ENCODE measurements at regions not wholly inside any gene's neighbourhood (a gene's known extent, or its start where the extent isn't known, plus 50 kb on each side); places are given as distances from the start of the nearest gene placed in this dataset.
"Not testable (repeated sequence)": the region's sequence is repeated elsewhere in the genome, so short reads cannot be mapped to it uniquely, and the experiment has no call there.

DNA sequence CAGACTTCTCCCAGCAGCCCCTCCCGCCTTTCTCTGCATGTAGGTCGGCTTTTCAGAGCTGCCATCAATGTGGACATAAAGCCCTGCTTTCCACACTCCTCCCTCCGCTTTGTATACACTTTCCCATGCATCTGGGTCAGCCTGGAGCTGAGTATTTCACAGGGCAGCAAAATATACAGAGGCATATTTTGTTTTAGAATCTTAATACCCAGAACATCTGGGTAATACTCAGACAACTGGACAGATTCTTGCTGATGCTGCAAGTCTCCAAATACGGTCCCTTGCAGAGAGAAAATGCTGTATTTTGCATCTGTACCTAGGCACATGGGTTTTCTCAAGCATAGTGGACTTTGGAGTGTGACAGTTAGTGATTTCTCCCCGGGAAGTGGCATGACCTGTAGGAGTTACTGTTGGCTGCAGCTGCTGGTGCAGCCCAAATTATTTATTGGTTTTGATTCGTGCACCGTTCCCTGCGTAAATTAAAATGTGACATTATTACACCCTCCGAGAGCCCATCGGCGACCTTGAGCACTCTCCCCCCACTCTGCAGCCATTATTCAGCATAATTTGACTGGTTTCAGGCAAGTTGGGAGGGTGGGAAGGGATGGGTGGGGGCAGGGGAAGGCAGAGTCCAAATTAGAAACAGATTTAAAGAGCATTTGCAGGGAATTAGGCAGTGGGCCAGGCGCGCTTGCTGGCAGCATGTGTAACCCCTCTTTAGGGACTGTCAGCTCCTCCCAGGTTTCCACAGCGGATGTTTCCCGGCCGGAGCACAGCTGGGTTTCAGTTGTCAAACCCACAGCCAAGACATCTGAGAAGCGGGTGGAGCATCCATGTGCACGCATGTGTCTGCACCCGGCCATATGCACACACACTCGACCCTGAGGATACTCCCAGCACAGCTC, 100.8 kb downstream of the CPN2 start:
- peak; percentile 27 for DNase-seq

DNA sequence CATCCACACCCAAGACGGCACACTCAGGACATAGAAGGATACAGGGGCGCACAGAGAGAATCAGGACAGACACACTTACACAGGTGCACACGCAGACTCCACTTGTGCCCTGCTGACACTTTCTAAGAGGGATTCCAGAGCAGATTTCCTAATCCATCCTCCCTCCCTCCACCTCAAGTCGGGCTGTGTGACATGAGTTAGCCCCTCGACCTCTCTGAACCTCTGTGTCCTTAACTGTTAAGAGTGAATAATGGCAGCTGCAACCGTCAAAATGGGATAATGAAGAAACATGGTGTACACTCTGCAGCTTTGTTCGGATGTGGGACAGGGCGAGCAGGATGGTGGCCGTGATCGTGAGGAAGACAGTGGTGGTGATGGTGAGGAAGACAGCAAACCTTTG, 100.1 kb downstream of the CPN2 start:
- no peak for DNase-seq

DNA sequence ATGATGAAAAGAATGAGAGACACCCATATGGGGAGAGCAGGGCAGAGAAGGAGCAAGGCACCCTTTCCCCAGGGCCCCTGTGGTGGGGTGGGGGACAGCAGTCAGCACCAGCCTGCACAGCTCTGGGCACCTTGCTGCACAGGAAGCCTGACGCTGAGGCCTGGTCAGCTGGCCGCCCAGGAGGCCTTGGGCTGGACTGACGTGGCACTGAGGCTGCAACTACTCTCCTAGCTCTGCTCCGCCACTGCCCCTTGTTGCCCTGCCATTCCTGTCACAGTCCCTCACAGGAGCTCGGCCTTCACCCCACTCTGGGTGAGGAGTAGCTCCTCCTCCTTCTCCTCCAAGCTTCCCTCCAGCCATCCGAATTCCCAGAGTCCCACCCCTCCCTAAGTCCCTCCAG, 99.7 kb downstream of the CPN2 start:
- DNase-seq: no peak

DNA sequence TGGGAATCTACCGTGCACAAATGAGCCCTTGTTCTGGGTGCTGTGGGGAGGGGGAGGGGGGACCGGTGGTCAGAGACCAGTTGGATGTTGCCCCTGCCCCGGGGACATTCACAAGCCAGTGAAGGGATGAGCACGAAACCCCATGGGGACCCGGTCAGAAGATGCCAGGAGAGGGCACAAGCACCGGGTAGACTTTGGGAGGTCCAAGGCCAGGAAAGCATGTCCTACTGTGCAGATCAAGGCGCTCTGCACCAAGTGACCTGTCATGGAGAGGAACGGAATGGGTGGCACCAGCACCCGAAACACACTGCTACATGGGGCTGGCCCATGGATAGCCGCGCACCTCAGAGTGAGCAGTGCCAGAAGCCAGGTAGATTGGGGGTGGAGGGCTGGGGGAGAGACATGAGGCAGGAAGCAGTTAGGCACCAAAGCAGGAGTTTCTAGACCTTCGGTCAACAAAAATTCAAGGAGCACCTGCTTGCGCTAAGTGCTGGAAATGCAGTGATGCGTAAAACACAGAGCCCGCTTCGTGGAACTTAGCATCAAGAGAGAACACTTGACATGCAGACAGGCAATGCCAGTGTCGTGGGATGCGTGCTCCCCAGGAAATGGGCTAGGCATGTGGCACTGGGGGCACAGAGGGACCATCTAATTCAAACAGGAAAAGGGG, 99.1 kb downstream of the CPN2 start:
- no peak for DNase-seq

DNA sequence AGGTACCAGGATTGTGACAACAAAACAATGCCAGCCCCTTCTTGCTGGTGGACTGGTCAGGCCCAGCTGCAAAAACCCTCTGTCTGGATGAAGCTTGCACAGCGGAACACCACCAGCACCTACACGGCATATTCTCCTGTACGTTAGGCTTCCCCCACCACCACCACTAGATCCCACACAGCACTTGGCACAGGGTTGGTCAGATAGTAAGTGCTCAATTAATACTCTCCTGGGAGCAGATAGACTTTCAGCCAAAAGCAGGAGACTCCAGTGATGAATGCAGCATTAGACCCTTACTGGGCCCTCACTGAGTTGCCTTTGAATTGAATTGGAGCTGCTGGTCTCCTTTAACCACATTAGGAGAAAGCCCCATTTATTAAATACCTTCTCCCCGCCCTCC, 97.9 kb downstream of the CPN2 start:
- no peak for DNase-seq

DNA sequence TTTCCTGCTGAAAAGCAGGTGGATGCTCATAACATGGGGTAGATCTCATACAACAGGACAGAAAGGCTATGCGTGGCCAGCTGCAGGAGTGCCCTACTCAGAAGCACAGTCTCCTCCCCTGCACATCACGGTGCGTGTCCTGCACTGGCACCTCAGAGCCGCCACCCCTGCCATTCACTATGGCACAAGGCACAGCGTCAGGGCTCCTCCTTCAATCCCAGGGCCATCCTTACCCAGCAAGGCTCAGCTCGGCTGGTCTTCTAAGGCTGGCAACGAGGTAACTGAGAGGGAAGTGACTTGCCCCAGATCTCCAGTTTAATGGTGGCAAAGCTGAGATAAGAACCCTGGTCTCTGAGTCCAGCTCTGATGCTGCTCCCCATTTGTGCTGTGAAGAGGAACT, 97.1 kb downstream of the CPN2 start:
- DNase-seq: no peak

DNA sequence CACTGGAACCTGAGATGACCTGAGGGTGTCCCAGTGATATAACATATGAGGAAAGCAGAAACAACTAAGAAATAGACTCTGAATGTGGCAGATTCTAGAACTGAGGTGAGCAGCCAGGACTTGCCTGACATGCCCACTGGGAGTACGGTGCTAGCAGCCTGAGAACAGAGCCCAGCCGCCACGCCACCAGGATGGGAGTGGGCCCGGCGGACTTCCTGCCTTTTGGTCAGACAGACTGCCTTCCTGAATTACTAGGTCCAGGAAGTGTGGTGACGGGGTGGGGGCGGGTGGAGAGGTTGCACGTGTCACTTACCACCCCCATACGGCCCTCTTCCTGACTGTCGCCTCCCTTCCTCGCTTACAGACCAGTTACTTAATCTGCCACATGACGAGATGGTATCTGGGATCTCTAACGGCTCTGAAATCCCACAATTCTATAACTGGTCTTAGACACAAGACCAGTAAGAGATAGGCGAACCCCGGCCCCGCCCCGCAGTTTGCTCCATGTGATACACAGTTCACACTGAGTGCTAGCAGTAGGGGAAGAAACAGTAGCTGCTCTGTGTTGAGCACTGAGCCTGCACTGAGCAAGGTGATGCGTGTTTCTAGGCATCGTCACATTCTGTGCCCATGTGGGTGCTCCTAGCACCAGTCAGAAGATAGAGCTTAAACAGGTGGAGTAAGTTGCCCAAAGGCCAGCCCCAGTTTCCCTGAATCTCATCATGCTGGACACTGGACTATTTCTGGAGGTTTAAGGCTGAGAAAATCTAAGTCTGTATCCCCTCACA, 95.7 kb downstream of the CPN2 start:
- no peak for DNase-seq

DNA sequence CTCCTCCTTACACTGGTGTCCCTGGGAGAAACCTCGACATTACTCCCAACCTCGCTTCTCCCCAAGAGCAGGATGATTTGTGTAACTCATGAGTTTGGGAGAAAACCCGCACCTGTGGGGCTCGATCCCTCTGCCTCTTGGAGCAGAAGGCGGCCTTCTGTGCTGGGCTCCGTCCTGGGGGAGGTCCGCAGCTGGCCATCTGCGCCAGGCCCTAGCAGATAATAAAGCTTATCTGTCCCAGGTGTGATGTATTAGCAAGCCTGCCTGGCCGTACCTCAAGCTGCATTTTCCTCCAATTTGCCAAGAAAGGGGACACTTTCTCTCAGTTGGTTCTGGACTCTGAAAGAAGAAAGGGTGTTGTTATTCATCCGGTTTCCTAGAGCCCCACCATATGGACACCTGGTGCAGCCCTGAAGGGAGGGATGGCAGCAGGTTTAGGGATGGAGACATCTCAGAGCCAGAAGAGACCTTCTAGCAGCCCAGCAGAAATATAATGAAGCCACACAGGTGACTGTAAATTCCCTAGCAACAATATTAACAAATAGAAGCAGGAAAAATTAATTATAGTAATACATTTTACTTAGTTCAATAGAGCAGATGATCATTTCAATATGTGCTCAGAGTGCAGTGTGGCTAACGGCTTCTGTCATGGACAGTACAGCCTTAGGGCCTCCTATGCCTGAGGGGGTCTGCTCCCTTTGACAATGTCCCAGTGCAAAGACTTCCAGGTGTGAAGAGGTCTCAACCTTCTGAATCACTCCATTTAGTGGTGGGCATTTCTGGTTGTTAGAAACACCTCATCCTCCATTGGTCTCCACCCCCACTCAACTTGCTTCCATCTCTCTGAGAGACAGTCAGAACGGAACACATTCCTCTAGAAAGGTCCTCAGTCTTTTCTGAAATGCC, 94.8 kb downstream of the CPN2 start:
- DNase-seq: no peak

DNA sequence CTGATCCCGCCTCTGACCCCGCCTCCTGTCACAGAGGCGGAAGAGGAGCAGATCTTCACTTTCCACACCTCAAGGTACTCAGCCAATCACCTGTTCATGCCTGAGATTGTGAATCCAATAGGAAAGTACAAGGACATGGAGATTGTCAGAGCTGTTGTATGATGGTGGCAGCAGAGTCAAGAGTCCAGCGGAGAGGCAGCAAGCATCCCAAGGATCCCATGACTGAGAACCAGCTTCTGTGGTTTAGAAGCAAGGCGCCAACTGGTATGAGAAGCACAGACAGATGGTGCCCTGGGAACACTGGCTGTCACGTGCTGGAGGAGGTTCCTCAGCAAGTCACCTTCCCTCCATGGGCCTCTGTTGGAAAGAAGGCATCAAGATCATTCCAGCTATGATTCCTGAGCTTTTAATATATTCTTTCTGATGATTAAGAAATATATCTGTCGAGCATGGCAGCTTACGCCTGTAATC, 93.9 kb downstream of the CPN2 start:
- no peak for DNase-seq

DNA sequence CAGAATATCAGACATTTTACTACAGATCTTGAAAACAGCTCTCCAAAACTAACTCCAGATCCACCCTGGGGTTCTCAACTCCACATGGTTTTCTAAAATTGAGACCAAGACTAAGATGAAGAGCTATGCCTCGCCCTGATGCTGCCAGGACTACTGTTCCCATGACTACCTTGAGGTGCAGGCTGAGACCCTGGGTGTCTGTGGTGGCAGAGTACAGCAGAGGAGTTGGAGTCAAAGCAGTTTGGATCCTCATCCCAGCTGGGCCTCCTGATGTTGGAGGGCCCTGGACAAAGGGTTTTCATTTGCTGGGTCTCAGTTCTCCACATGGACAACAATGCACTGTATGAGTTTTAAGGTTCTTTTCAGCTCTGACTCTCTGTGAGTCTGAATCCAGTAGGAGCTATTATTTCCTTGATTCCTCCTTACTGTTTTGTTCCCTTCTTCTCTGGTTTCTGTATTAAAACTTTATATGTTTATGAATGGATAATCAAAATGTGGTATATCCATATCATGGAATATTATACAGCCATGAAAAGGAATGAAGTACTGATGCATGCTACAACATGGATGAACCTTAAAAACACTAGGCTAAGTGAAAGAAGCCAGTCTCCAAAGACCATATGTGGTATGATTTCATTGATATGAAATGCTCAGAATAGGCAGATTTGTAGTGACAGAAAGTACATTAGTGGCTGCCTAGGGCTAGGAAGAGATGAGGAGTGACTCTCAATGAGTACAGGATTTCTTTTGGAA, 93.0 kb downstream of the CPN2 start:
- DNase-seq: no peak

DNA sequence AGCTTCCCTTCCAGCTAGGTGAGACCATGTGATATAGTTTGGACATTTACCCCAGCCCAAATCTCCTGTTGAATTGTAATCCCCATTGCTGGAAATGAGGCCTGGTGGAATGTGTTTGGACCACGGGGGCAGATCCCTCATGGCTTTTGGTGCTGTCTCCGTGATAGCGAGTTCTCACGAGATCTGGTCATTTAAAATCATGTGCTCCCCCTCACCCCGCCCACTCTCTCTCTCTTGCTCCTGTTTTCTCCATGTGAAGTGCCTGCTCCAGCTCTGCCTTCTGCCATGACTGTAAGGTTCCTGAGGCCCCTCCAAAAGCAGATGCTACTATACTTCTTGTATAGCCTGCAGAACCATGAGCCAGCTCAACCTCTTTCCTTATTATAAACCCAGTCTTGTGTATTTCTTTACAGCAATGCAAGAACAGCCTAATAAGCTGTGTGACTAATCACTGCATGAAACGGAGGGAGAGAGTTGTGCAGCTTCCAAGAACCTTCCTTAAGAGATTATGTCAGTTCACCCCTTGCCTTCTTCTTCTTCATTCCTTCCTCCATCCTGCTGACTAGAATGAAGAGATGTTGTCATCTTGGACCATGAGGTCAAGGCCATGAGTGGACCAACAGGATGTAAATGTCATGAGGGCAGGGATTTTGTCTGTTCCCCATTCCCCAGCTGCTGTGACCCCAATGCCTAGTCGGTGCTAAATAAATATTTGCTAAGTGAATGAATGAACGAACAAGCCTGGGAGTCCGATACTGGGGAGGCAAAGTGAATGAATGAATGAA, 91.0 kb downstream of the CPN2 start:
- no peak for DNase-seq

DNA sequence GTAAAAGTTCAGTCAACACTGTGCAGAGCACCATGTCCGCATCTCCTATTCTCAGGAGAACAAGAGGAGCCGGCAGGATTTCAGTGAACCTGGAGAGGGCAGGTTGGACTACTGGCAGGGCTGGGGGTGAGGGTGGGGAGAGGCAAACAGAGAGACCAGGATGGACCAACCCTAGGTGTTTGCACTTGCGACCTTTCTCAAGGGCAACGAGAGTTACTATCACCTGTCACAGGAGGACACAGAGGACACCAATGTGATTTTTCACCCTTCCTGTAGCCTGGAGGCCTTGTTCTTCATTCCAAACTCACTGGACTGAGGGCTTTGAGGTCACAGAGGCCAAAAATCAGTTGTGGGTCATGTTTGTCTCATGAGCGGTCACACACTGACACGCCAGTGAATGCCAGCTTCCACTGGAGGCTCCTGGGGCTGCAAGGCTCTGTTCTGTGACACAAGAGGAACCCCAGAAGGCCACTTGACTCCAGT, 89.5 kb downstream of the CPN2 start:
- DNase-seq: no peak

DNA sequence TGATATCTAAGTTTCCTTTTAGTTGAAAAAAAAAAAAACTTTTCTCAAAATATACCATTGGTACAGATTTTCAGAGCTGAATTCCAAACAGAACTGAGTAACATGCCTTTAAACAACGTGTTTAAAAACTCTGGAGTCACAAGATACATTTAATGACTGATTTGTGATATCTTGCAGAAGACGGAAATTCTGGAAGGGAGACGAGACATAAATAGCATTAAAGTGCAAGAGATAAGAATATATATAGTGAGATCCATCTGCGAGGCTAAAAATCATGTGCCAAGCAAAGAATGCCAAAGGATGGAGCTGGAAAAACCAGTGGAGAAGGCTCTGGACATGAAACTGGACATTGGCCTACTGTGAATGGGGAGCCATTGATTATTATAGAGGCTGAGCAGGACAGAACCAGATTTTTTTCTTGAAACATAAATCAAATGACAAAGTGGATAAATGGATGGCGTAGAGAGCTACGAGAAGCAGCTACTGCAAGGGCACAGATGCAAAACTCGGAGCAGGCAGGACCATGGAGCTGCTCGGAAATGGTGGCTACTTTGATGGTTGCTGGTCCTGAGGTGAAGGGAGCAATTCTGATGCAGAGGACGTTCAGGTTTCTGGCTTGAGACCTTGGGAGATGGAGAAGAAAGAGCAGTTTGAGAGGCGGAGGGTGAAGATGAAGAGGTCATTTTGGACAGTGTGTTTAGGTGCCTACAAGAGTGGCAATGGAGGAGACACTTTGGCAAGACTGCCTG, 88.8 kb downstream of the CPN2 start:
- no peak for DNase-seq

DNA sequence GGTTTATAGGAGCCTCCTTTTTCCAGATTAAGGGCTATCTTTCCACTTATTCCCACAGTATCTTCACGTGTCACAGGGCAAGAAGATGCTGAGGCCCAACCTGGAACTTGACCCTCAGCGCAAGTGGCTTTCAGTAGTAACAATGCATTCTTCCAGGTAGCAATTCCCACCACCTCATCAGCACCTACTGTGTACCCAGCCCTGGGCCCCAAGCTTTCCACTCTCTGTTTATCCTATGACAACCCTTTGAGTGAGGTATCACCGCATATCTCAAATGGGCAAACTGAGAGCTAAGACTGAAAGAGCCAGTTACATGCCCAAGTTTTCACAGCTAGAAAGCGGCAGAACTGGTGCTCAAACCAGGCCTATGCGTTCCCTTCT, 88.2 kb downstream of the CPN2 start:
- DNase-seq: no peak

DNA sequence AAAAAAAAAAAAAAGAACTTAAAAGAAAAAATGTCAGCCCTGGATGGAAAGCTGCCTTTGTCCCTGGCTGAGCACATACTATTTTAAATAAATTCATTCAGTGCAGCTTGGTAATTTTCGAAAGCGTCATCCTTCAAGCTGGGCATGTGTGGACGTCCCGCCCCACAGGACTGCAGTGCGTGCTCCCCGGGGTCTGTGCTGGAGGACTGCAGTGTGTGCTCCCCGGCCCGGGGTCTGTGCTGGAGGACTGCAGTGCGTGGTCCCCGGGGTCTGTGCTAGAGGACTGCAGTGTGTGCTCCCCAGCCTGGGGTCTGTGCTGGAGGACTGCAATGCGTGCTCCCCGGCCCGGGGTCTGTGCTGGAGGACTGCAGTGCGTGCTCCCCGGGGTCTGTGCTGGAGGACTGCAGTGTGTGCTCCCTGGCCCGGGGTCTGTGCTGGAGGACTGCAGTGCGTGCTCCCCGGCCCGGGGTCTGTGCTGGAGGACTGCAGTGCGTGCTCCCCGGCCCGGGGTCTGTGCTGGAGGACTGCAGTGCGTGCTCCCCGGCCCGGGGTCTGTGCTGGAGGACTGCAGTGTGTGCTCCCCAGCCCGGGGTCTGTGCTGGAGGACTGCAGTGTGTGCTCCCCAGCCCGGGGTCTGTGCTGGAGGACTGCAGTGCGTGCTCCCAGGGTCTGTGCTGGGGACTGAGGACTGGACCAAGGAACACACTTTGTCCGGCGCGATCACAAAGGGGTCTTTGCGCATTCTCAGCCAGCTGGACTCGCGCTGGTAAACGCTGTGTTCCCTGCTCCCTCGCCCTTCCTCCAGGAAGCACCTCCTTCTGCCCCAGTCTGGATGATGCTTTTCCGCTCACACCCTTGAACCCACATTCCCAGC, 86.3 kb downstream of the CPN2 start:
- not testable (repeated sequence) for DNase-seq

DNA sequence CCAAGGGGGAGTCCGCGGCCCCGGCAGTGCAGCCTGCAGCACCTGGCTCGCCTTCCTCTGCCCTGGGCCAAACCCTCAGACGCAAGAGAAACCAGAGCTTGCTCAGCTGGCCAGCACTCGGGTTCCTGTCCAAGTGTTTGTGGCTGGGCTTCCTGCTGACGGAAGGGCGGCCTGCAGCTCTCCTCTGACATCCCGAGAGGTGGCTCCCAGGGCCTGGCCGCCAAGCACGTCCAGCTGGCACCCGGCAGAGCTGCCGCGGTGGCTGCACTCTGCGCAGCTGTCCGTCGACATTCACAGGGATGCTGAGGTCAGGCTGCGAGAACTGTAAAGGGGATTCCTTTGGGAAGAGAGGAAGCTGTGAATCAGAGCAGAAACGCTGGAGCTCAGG, 85.6 kb downstream of the CPN2 start:
- DNase-seq: no peak

DNA sequence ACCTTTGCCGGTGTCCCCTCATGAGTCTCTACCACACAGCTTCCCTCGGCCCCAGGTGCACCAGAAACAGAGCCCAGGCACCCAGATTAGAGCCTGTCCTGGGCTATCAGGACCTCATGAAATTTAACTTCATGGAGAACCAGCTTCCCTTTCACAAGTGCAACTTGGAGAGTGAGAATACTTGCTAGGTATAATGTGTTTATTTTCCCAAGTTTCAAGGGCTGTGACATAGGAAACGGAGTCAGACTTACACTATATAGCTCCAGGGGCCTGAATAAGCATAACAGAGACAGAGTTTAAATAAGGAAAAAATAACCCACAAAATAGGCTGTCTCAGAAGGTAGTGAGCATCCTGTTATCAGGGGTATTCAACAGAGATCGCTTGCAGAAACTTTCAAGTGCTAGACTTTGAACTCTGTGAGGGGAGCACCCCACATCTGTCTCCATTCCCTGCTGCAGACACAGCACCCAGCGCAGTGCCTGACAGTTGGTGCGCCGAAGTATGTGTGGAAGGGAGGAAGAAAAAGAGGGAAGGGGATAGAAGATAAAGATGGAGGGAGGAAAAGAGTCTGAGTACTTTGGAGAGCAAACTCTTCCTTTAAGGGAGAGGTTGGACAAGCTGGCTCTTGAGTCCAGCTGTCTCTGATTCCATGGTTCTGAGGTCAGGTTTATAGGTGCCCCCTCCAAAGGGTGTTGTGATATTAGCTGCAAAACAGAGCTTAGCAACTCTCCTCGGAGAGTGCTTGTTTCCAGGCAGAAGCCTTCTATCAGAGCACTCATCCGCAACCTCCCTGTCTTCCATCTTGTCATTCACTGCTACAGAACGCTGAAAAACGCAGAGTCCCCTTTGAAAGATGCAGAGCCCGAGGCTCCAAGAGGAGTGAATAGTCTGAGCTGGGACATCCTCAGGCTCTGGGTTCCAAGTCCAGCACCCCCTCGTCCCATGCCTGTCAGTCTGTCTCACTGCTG, 84.8 kb downstream of the CPN2 start:
- DNase-seq: no peak
